ENCODE measurements at regions not wholly inside any gene's neighbourhood (a gene's known extent, or its start where the extent isn't known, plus 50 kb on each side); places are given as distances from the start of the nearest gene placed in this dataset.

- Mint-ChIP-seq H3K36me3 (ENCODE audit: low read depth) (no peaks in the 10 kb centered on the region), H3K9me3 (no peaks in the 10 kb centered on the region), H3K4me1 (ENCODE audit: low read depth) (no peaks in the 10 kb centered on the region), H3K27me3 (peaks cover 12% of the 10 kb centered on the region), H3K4me3 (no peak overlapping the region), H3K27ac (no peak overlapping the region)
- DNase-seq: no peak
Measured at GRCh38 chrX:84611843-84612636, 109.8 kb upstream of the HDX start.

DNA sequence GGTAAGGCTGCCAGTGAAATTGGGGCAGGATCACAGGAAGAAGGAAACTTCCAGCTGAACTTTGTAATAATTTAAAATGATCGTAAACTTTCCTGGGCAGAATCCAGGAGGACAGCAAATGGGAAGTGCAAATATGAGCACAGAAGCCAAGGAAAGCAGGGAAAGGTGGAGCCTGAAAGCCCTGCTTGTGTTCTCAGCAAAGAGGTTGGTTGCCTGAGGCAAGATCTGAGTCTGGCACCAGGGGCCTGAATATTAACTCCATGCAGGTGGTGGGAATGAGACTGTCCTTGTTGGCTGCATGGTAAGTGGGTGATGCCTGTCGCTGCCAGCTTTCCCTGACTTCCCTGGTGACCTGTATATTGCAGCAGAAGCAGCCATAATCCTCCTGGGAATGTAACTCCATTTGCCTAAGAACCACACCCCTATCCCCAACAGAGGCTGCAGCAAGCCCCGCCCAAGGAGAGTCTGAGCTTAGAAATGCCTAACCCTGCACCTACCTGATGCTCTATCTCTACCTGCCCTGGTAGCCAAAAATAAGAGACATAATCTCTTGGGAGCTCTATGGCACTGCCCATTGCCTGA is 132.0 kb upstream of the HDX start:
- H3K4me1 Mint-ChIP-seq (ENCODE audit: low read depth): no peaks in the 10 kb centered on the region

GRCh38 chrX:84666086-84666485 is 163.8 kb upstream of the HDX start:
- H3K4me3 Mint-ChIP-seq: no peak overlapping the region
- DNase-seq: no peak
- no peak overlapping the region for H3K27ac Mint-ChIP-seq
- no peaks in the 10 kb centered on the region for H3K36me3 Mint-ChIP-seq (ENCODE audit: low read depth)
- H3K4me1 Mint-ChIP-seq (ENCODE audit: low read depth): no peaks in the 10 kb centered on the region
- no peaks in the 10 kb centered on the region for H3K9me3 Mint-ChIP-seq
- peaks cover 17% of the 10 kb centered on the region for H3K27me3 Mint-ChIP-seq

More for the DNA sequence above, 132.0 kb upstream of the HDX start:
- Mint-ChIP-seq H3K4me3 (no peak overlapping the region), H3K27ac (no peak overlapping the region), H3K9me3 (no peaks in the 10 kb centered on the region), H3K36me3 (ENCODE audit: low read depth) (no peaks in the 10 kb centered on the region), H3K27me3 (peaks cover 9% of the 10 kb centered on the region)
- no peak for DNase-seq

- no peaks in the 10 kb centered on the region for H3K4me1 Mint-ChIP-seq (ENCODE audit: low read depth)
- H3K36me3 Mint-ChIP-seq (ENCODE audit: low read depth): no peaks in the 10 kb centered on the region
- H3K27me3 Mint-ChIP-seq: peaks cover 6% of the 10 kb centered on the region
- no peak overlapping the region for H3K4me3 Mint-ChIP-seq
- DNase-seq: no peak
- no peaks in the 10 kb centered on the region for H3K9me3 Mint-ChIP-seq
- no peak overlapping the region for H3K27ac Mint-ChIP-seq
Measured at GRCh38 chrX:84690228-84690627, 188.0 kb upstream of the HDX start.

DNA sequence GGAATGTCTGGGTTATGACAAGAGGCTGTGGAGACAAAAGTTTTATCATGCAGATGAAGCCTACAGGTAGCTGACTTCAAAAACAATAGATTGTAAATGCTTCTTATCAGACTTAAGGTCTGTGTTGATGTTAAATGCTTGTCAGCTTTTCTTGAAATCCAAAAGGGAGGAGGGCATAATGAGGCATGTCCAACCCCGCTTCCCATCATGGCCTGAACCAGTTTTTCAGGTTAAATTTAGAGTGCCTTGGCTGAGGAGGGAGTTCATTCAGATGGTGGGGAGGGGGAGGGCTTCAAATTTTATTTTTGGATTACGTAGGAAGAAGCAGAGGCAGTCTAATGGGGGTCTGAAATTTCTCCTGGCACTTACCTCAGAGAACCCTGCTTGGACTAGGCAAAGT is 207.7 kb upstream of the HDX start:
- Mint-ChIP-seq H3K27me3 (peaks cover 25% of the 10 kb centered on the region), H3K4me1 (ENCODE audit: low read depth) (peaks cover 2% of the 10 kb centered on the region), H3K36me3 (ENCODE audit: low read depth) (no peaks in the 10 kb centered on the region), H3K27ac (no peak overlapping the region), H3K4me3 (no peak overlapping the region), H3K9me3 (no peaks in the 10 kb centered on the region)
- DNase-seq: no peak

- Mint-ChIP-seq H3K27ac (no peak overlapping the region), H3K36me3 (ENCODE audit: low read depth) (no peaks in the 10 kb centered on the region), H3K27me3 (peaks cover 26% of the 10 kb centered on the region), H3K4me1 (ENCODE audit: low read depth) (peaks cover 8% of the 10 kb centered on the region), H3K9me3 (no peaks in the 10 kb centered on the region), H3K4me3 (no peak overlapping the region)
- DNase-seq: no peak
Measured at GRCh38 chrX:84710611-84711010, 208.4 kb upstream of the HDX start.

DNA sequence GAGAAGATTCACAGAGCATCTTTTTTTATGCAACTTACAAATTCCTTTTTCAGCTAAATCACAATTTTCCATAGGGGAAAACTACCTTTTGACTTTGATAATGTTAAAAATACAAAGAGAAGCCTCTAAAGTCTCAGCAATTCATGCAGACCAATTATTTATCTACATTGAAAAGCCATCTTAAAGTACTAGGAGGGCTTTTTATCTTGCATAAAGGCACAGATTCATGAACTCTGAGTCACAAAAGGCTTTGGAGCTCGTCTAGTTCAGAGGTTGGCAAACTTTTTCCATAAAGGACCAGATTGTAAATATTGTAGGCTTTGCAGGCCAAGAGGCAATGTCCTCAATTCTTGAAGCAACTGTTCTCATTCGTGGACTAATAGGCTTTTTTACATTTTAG is 210.4 kb upstream of the HDX start:
- no peaks in the 10 kb centered on the region for H3K9me3 Mint-ChIP-seq
- no peak overlapping the region for H3K27ac Mint-ChIP-seq
- no peak overlapping the region for H3K4me3 Mint-ChIP-seq
- H3K27me3 Mint-ChIP-seq: peaks cover 32% of the 10 kb centered on the region
- H3K4me1 Mint-ChIP-seq (ENCODE audit: low read depth): peaks cover 11% of the 10 kb centered on the region
- H3K36me3 Mint-ChIP-seq (ENCODE audit: low read depth): no peaks in the 10 kb centered on the region
- no peak for DNase-seq

GRCh38 chrX:84715315-84715714 is 213.1 kb upstream of the HDX start:
- no peak for DNase-seq
- no peak overlapping the region for H3K4me3 Mint-ChIP-seq

GRCh38 chrX:84717343-84717742 is 215.1 kb upstream of the HDX start:
- DNase-seq: no peak
- no peaks in the 10 kb centered on the region for H3K9me3 Mint-ChIP-seq
- peaks cover 11% of the 10 kb centered on the region for H3K4me1 Mint-ChIP-seq (ENCODE audit: low read depth)
- no peaks in the 10 kb centered on the region for H3K36me3 Mint-ChIP-seq (ENCODE audit: low read depth)
- H3K27me3 Mint-ChIP-seq: peaks cover 20% of the 10 kb centered on the region
- no peak overlapping the region for H3K4me3 Mint-ChIP-seq
- H3K27ac Mint-ChIP-seq: no peak overlapping the region

More at GRCh38 chrX:84715315-84715714, 213.1 kb upstream of the HDX start:
- Mint-ChIP-seq H3K4me1 (ENCODE audit: low read depth) (peaks cover 11% of the 10 kb centered on the region), H3K27me3 (peaks cover 25% of the 10 kb centered on the region), H3K27ac (no peak overlapping the region), H3K36me3 (ENCODE audit: low read depth) (no peaks in the 10 kb centered on the region), H3K9me3 (no peaks in the 10 kb centered on the region)

- Mint-ChIP-seq H3K27me3 (peaks cover 27% of the 10 kb centered on the region), H3K4me1 (ENCODE audit: low read depth) (no peaks in the 10 kb centered on the region), H3K27ac (no peak overlapping the region), H3K9me3 (no peaks in the 10 kb centered on the region), H3K36me3 (ENCODE audit: low read depth) (no peaks in the 10 kb centered on the region), H3K4me3 (no peak overlapping the region)
- no peak for DNase-seq
Measured at GRCh38 chrX:84721416-84721815, 219.2 kb upstream of the HDX start.

DNA sequence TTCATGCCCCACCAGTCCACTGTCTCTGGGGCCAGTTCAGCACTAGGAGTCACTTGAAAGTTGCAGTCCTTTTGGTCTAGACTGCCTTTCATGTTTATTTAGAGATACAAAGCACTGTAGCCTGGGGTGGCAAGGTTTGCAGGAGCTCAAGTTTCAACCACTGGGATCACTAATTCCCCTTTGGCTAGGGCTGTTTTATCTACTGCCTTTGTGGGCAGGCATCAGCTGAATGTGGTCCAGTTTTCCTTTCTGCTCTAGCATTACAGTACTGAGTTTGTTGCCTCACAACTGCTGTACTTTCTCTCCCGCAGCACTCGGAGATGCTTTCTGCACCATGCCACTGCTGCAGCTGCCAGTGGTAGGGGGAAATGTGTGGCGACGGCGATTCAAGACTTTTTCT is 222.3 kb upstream of the HDX start:
- Mint-ChIP-seq H3K4me3 (no peak overlapping the region), H3K27me3 (peaks cover 26% of the 10 kb centered on the region), H3K36me3 (ENCODE audit: low read depth) (no peaks in the 10 kb centered on the region), H3K4me1 (ENCODE audit: low read depth) (no peaks in the 10 kb centered on the region), H3K9me3 (no peaks in the 10 kb centered on the region), H3K27ac (no peak overlapping the region)
- no peak for DNase-seq

GRCh38 chrX:84729408-84729807 is 227.2 kb upstream of the HDX start:
- Mint-ChIP-seq H3K4me3 (no peak overlapping the region), H3K4me1 (ENCODE audit: low read depth) (peaks cover 2% of the 10 kb centered on the region), H3K27ac (no peak overlapping the region), H3K9me3 (no peaks in the 10 kb centered on the region), H3K27me3 (peaks cover 19% of the 10 kb centered on the region), H3K36me3 (ENCODE audit: low read depth) (no peaks in the 10 kb centered on the region)
- no peak for DNase-seq

DNA sequence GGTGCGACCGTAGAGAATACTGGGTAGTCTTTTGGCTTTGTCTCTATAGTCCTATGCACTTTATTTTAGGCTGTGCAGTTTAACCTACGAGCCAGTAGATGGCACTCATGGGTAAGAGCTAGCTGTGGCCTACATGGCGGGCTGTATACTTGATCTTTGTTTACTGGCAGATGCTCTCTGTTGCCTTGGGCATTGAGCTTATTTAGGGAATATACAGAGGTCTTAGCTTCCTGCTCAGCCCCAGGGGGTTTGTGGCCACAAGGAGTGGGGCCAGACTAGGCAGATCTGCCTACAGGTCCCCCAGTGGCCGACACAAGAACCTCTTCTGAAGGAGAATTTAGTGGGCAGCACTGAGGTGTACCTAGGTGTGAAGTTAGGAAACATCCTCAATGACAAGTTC is 227.6 kb upstream of the HDX start:
- Mint-ChIP-seq H3K4me3 (no peak overlapping the region), H3K27ac (no peak overlapping the region), H3K4me1 (ENCODE audit: low read depth) (peaks cover 2% of the 10 kb centered on the region), H3K27me3 (peaks cover 19% of the 10 kb centered on the region), H3K36me3 (ENCODE audit: low read depth) (no peaks in the 10 kb centered on the region), H3K9me3 (no peaks in the 10 kb centered on the region)
- peak; percentile 38 for DNase-seq

GRCh38 chrX:84735025-84735424 is 232.8 kb upstream of the HDX start:
- Mint-ChIP-seq H3K27ac (no peak overlapping the region), H3K4me1 (ENCODE audit: low read depth) (no peaks in the 10 kb centered on the region), H3K27me3 (peaks cover 15% of the 10 kb centered on the region), H3K9me3 (no peaks in the 10 kb centered on the region), H3K36me3 (ENCODE audit: low read depth) (no peaks in the 10 kb centered on the region), H3K4me3 (no peak overlapping the region)
- DNase-seq: no peak

DNA sequence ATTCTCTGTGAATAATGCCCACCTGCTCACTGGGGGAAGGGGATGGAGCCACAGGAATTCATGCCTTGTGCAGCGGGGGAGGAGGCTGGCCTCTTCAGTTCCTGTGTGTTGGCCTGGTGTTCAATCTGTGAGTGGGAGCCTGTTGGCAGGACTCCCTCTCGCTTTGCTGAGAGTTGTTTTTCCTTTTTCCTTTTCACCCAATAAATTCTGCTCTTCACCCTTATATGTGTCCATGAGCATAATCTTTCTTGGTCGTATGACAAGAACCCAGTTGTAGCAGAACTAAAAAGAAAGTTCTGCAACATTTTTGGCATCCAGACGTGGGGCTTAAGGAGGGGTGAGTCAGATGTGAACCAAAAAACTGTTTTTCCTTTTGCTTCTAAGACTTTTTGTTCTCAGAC is 235.2 kb upstream of the HDX start:
- Mint-ChIP-seq H3K27ac (no peak overlapping the region), H3K4me3 (no peak overlapping the region), H3K27me3 (peaks cover 15% of the 10 kb centered on the region), H3K4me1 (ENCODE audit: low read depth) (no peaks in the 10 kb centered on the region), H3K9me3 (no peaks in the 10 kb centered on the region), H3K36me3 (ENCODE audit: low read depth) (no peaks in the 10 kb centered on the region)
- DNase-seq: no peak

Measured in activated T-cell treated with anti-CD3 and anti-CD28 coated beads, Interleukin-2, amount 50 U/mL, for 24 hours (primary cell).